ENCODE measurements at regions not wholly inside any gene's neighbourhood (a gene's known extent, or its start where the extent isn't known, plus 50 kb on each side); places are given as distances from the start of the nearest gene placed in this dataset.

- Histone ChIP-seq H3K9ac (replicated peaks; ENCODE audit: extremely low read depth, insufficient read depth, low read length) (no peak overlapping the region), H3K4me1 (ENCODE audit: control insufficient read depth, extremely low read depth, insufficient read depth, low read length) (no peaks in the 10 kb centered on the region), H3K79me2 (ENCODE audit: control insufficient read depth, insufficient read depth, low read length) (no peaks in the 10 kb centered on the region), H3K9me1 (replicated peaks; ENCODE audit: control insufficient read depth, extremely low read depth, insufficient read depth, low read length) (no peaks in the 10 kb centered on the region), H3K27me3 (ENCODE audit: control insufficient read depth in 2 of 2, insufficient read depth in 2 of 2, low read length in 2 of 2) (no peaks in the 10 kb centered on the region), H3K4me2 (ENCODE audit: insufficient read depth, low read length) (no peak overlapping the region), H2AFZ (ENCODE audit: low read depth, low read length) (no peak overlapping the region), H3K9me3 (replicated peaks; ENCODE audit: control insufficient read depth, insufficient read depth, low read length) (no peaks in the 10 kb centered on the region), H4K20me1 (replicated peaks; ENCODE audit: control insufficient read depth, extremely low read depth, insufficient read depth, low read length) (no peaks in the 10 kb centered on the region), H3K27ac (ENCODE audit: insufficient read depth, low read depth, low read length) (no peak overlapping the region), H3K36me3 (ENCODE audit: control insufficient read depth in 2 of 2, extremely low read depth in 1 of 2, insufficient read depth in 2 of 2, low read length in 2 of 2) (no peaks in the 10 kb centered on the region), H3K4me3 (replicated peaks in 1 of 3; ENCODE audit: insufficient read depth in 1 of 3, low read depth in 1 of 3, low read length in 3 of 3) (no peak overlapping the region)
- BruUV-seq (replicated peaks): no TSS peak
- FAIRE-seq (no peak), DNase-seq (ENCODE audit: low read depth, low spot score) (no peak)
- intact Hi-C loops (cut with micrococcal nuclease) (no loop called here), dilution Hi-C loops (cut with MboI; ENCODE audit: extremely low pct_ligation_motif_present, low sequenced_read_pairs) (no loop called here)
- CTCF ChIA-PET: no interaction called here
- POLR2A ChIA-PET: no interaction called here
- TF ChIP-seq FOS (IDR thresholded peaks at IDR 0.05; ENCODE audit: borderline replicate concordance, insufficient read depth, low read length) (no peak), MYC (IDR thresholded peaks at IDR 0.05; ENCODE audit: low read depth, low read length) (no peak), MAX (IDR thresholded peaks at IDR 0.05; ENCODE audit: insufficient read depth, insufficient read length) (no peak), EZH2 (IDR thresholded peaks at IDR 0.05; ENCODE audit: borderline replicate concordance, low read depth, low read length, severe bottlenecking) (no peak), GATA2 (IDR thresholded peaks at IDR 0.05; ENCODE audit: insufficient read depth, insufficient read length, low read depth, low read length) (no peak), JUN (IDR thresholded peaks at IDR 0.05; ENCODE audit: borderline replicate concordance, insufficient read depth, insufficient read length, low read depth) (no peak), CTCF (IDR thresholded peaks at IDR 0.05; ENCODE audit: extremely low read depth in 1 of 2, insufficient read depth in 1 of 2, low read depth in 1 of 2, low read length in 2 of 2) (no peak), POLR2AphosphoS5 (IDR thresholded peaks at IDR 0.05; ENCODE audit: insufficient read depth, low read depth, low read length) (no peak)
These were observed 364.4 kb upstream of the GCFC2 start for GRCh38 chr2:76075126-76075525.

Measured in endothelial cell of umbilical vein (primary cell).